Lower leg skin (tissue), 4 donors: ENCODE measurements at regions not wholly inside any gene's neighbourhood (a gene's known extent, or its start where the extent isn't known, plus 50 kb on each side); places are given as distances from the start of the nearest gene placed in this dataset.

Experiments used
- DNase-seq, 2 donors: peaks; one replicate each; pipeline ENCODE4 v3.0.0-alpha.2; 2019; ENCODE audit warnings: low spot score in 2 of 2
- H3K4me3 ChIP-seq: fragments of 200-600 bp; sonication (generic); 2 replicates; pipeline ENCODE4 v1.5.1; 2017; ENCODE audit warnings: mild to moderate bottlenecking, low read depth; ENCODE audit not compliant: poor library complexity, severe bottlenecking
- POLR2A ChIP-seq, 2 donors: fragments of 450-650 bp; IDR thresholded peaks; one replicate each; pipeline ENCODE4 v1.6.1; 2016 to 2017; ENCODE audit warnings: antibody characterized with exemption in 2 of 2, mild to moderate bottlenecking in 1 of 2, moderate library complexity in 1 of 2
- WGBS, 2 donors: methylation state at CpG; one replicate each; pipeline ENCODE4 v1.1.5; 2018; 5-methylcytosine and 5-hydroxymethylcytosine counted together
- intact Hi-C: fragments of 100-400 bp; cut with DNase I; formaldehyde crosslinking; loops from one replicate; pipeline ENCODE4 v1.15.0; 2023; ENCODE audit warnings: low total_unique reads
- TF ChIP-seq, protein P1 (sequence below), 3 donors: fragments of 450-650 bp; IDR thresholded peaks; one replicate each; pipeline ENCODE4 v1.5.1; 2016; ENCODE audit warnings: antibody characterized with exemption in 3 of 3, mild to moderate bottlenecking in 3 of 3, moderate library complexity in 2 of 3

GRCh38 chr16:79267781-79268180 is 332.8 kb downstream of the MAF start:
- WGBS, 2 donors, result 60 to 69% methylated on average over 6 of the region's 6 CpGs
- peak in 1 of 2 donors; percentile 61 for DNase-seq
- intact Hi-C loops, result no loop called here
- H3K4me3 ChIP-seq, result no peak overlapping the region
- TF ChIP-seq POLR2A (IDR thresholded peaks at IDR 0.05), result no peak
- TF ChIP-seq, protein P1, sequence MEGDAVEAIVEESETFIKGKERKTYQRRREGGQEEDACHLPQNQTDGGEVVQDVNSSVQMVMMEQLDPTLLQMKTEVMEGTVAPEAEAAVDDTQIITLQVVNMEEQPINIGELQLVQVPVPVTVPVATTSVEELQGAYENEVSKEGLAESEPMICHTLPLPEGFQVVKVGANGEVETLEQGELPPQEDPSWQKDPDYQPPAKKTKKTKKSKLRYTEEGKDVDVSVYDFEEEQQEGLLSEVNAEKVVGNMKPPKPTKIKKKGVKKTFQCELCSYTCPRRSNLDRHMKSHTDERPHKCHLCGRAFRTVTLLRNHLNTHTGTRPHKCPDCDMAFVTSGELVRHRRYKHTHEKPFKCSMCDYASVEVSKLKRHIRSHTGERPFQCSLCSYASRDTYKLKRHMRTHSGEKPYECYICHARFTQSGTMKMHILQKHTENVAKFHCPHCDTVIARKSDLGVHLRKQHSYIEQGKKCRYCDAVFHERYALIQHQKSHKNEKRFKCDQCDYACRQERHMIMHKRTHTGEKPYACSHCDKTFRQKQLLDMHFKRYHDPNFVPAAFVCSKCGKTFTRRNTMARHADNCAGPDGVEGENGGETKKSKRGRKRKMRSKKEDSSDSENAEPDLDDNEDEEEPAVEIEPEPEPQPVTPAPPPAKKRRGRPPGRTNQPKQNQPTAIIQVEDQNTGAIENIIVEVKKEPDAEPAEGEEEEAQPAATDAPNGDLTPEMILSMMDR (IDR thresholded peaks at IDR 0.05), result no peak

DNA sequence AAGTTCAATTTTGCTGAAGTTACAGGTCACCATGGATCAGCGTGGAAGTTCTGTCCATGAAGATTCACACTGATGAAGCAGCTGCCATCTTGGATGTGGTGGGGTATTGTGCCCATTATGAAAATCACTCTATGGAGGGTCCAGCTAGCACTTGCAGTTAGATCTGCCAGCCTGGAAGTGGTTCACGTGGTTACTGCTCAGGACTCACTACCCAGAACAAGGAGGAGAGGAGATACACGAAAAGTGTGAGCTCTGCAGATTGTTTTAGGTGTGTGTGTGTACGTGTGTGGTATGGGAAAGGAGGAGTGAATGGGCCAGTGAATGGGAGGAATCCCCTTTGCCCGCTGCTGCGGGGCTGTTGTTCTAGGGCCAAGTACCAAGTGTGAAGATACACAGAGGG is 333.4 kb downstream of the MAF start:
- intact Hi-C loops, result no loop called here
- peak in 1 of 2 donors; percentile 66 for DNase-seq
- TF ChIP-seq, protein P1 (IDR thresholded peaks at IDR 0.05), result no peak
- 92 to 93% methylated on average over 6 of the region's 6 CpGs for WGBS, 2 donors
- H3K4me3 ChIP-seq, result no peak overlapping the region

GRCh38 chr16:79265701-79266100 is 334.8 kb downstream of the MAF start:
- TF ChIP-seq POLR2A (IDR thresholded peaks at IDR 0.05), result no peak
- TF ChIP-seq, protein P1 (IDR thresholded peaks at IDR 0.05), result no peak
- intact Hi-C loops, result no loop called here
- H3K4me3 ChIP-seq, result no peak overlapping the region
- no peak for DNase-seq
- 79 to 83% methylated on average over 4 of the region's 4 CpGs for WGBS, 2 donors

GRCh38 chr16:79265196-79265595 is 335.3 kb downstream of the MAF start:
- TF ChIP-seq, protein P1 (IDR thresholded peaks at IDR 0.05), result no peak
- TF ChIP-seq POLR2A (IDR thresholded peaks at IDR 0.05), result no peak
- intact Hi-C loops, result no loop called here
- 80 to 90% methylated on average over 5 of the region's 5 CpGs for WGBS, 2 donors
- no peak overlapping the region for H3K4me3 ChIP-seq
- DNase-seq, result no peak

GRCh38 chr16:79264237-79265109 is 336.1 kb downstream of the MAF start:
- TF ChIP-seq POLR2A (IDR thresholded peaks at IDR 0.05), result no peak
- TF ChIP-seq, protein P1 (IDR thresholded peaks at IDR 0.05), result no peak
- DNase-seq, result peak in 1 of 2 donors; percentile 74

More at GRCh38 chr16:79264237-79265109, 336.1 kb downstream of the MAF start:
- H3K4me3 ChIP-seq, result no peak overlapping the region
- intact Hi-C loops, result no loop called here
- 85% methylated on average over 6 of the region's 6 CpGs for WGBS, 2 donors
